Lower lobe of right lung (tissue), 2 donors: ENCODE measurements at regions not wholly inside any gene's neighbourhood (a gene's known extent, or its start where the extent isn't known, plus 50 kb on each side); places are given as distances from the start of the nearest gene placed in this dataset.
A peak's percentile ranks its signal among the peaks of the same experiment; 100 is the strongest.

ENCODE experiments used
- ATAC-seq, 2 donors: fragments of 200-7000 bp; cut with Tn5 transposase; one replicate each; pipeline ENCODE4 v1.9.1; 2020 to 2022; ENCODE audit warnings: mild to moderate bottlenecking in 2 of 2, moderate library complexity in 2 of 2
- DNase-seq: peaks from one replicate; pipeline ENCODE4 v3.0.0-alpha.2; 2020
- H3K27ac ChIP-seq: fragments of 200-600 bp; one replicate; pipeline ENCODE4 v1.8.0; 2022
- H3K27me3 ChIP-seq: fragments of 200-600 bp; one replicate; pipeline ENCODE4 v1.8.0; 2022; ENCODE audit warnings: low read depth
- H3K36me3 ChIP-seq: fragments of 200-600 bp; one replicate; pipeline ENCODE4 v1.8.0; 2022; ENCODE audit warnings: mild to moderate bottlenecking
- H3K4me1 ChIP-seq: fragments of 200-600 bp; one replicate; pipeline ENCODE4 v1.8.0; 2022
- H3K4me3 ChIP-seq: fragments of 200-600 bp; one replicate; pipeline ENCODE4 v1.8.0; 2022; ENCODE audit warnings: mild to moderate bottlenecking
- H3K9me3 ChIP-seq: fragments of 200-600 bp; one replicate; pipeline ENCODE4 v1.8.0; 2022
- CTCF ChIP-seq: fragments of 200-600 bp; IDR thresholded peaks from one replicate; pipeline ENCODE4 v1.8.0; 2022; ENCODE audit warnings: antibody characterized with exemption, mild to moderate bottlenecking
- intact Hi-C: fragments of 100-400 bp; cut with DNase I; formaldehyde crosslinking; loops from one replicate; pipeline ENCODE4 v1.11.0; 2022
- donor health status: DM: no; HTN: yes; CAD: no; lungs with severe emphysema.

DNA sequence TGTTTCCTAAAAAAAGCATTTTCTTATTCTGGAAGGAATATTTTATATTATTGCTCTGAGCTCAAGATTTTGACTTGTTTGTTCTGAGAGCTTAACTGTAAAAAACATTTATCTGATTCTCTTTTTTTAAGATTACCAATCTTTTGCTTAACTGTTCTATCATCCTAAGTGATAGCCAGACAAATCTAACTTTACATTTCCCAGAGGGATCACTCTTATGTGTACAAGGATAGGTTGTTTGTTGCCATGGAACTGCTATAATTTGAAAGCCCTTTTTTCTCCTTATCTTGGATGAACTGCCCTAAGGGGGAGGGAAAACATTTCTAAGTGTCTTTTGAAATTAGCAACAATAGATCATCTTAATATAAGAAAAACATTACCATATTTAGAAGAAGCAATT, 494.7 kb downstream of the TRAM1L1 start:
- H3K9me3 ChIP-seq, result no peaks in the 10 kb centered on the region
- H3K27me3 ChIP-seq, result no peaks in the 10 kb centered on the region
- intact Hi-C loops, result no loop called here
- H3K4me3 ChIP-seq, result no peak overlapping the region
- DNase-seq, result no peak
- no peak for TF ChIP-seq CTCF
- H3K36me3 ChIP-seq, result no peaks in the 10 kb centered on the region
- no peak for ATAC-seq
- no peaks in the 10 kb centered on the region for H3K4me1 ChIP-seq
- H3K27ac ChIP-seq, result no peak overlapping the region

DNA sequence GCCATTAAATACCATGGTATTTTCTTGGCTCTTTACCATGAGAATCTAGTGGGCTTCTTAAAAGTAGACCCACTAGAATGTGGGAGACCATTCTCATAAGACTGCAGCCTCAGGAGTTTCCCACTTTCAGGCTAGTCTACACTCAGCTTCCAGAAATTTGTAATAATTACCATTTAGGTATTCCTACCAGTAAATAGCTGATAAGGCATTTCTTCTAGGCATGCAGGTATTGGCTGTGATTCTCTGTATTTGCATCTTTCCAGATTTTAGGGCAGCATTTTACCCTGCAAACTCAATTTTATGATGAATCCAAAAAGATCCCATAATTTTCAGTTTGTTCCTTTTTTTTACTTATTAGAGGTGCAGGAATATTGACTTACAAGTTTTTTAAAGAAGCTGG, 496.6 kb downstream of the TRAM1L1 start:
- TF ChIP-seq CTCF, result no peak
- H3K4me1 ChIP-seq, result no peaks in the 10 kb centered on the region
- ATAC-seq, result no peak
- H3K9me3 ChIP-seq, result no peaks in the 10 kb centered on the region
- intact Hi-C loops, result no loop called here
- no peak for DNase-seq
- H3K36me3 ChIP-seq, result no peaks in the 10 kb centered on the region
- H3K4me3 ChIP-seq, result no peak overlapping the region
- no peak overlapping the region for H3K27ac ChIP-seq
- no peaks in the 10 kb centered on the region for H3K27me3 ChIP-seq

DNA sequence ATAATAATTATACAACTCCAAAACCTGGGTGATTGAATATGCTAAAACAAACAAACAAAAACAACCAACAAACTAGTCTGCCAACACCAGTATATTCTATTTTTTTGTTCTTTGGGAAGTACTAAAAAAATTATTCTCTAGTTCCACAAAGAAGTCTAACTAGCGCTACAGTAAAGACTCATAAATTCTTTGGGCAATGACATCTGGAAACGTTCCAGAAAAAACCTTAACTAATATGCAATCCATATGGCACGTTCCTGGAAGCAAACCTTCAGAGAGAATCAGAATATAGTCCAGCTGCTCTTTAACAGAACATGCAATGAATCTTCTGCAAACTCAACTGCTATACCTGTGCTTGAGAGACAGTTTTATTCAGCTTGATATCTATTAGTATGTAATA, 500.1 kb downstream of the TRAM1L1 start:
- no peak overlapping the region for H3K4me3 ChIP-seq
- H3K27me3 ChIP-seq, result no peaks in the 10 kb centered on the region
- no peak for TF ChIP-seq CTCF
- H3K36me3 ChIP-seq, result no peaks in the 10 kb centered on the region
- no peaks in the 10 kb centered on the region for H3K4me1 ChIP-seq
- no peaks in the 10 kb centered on the region for H3K9me3 ChIP-seq
- H3K27ac ChIP-seq, result no peak overlapping the region
- intact Hi-C loops, result no loop called here
- DNase-seq (no peak), ATAC-seq (no peak)

- DNase-seq, result no peak
- H3K4me3 ChIP-seq, result no peak overlapping the region
- TF ChIP-seq CTCF, result no peak
- no peak for ATAC-seq
- intact Hi-C loops, result no loop called here
- no peak overlapping the region for H3K27ac ChIP-seq
- H3K36me3 ChIP-seq, result no peaks in the 10 kb centered on the region
- no peaks in the 10 kb centered on the region for H3K9me3 ChIP-seq
- no peaks in the 10 kb centered on the region for H3K27me3 ChIP-seq
- H3K4me1 ChIP-seq, result no peaks in the 10 kb centered on the region
These were observed 508.1 kb downstream of the TRAM1L1 start for GRCh38 chr4:116577321-116577720.

DNA sequence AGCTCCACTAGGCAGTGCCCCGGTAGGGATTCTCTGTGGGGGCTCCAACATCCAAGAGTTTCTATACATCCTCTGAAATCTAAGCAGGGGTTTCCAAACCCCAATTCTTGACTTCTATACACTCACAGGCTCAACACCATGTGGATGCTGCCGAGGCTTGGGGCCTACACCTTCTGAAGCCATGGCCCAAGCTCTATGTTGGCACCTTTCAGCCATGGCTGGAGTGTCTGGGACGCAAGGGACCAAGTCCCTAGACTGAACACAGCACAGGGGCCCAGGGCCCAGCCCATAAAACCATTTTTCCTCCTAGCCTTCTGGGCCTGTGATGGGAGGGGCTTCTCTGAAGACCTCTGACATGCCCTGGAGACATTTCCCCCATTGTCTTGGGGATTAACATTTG, 511.8 kb downstream of the TRAM1L1 start:
- intact Hi-C loops, result no loop called here
- Histone ChIP-seq H3K27ac (no peak overlapping the region), H3K4me3 (no peak overlapping the region), H3K9me3 (no peaks in the 10 kb centered on the region), H3K27me3 (no peaks in the 10 kb centered on the region), H3K4me1 (no peaks in the 10 kb centered on the region), H3K36me3 (no peaks in the 10 kb centered on the region)
- ATAC-seq (no peak), DNase-seq (no peak)
- no peak for TF ChIP-seq CTCF

DNA sequence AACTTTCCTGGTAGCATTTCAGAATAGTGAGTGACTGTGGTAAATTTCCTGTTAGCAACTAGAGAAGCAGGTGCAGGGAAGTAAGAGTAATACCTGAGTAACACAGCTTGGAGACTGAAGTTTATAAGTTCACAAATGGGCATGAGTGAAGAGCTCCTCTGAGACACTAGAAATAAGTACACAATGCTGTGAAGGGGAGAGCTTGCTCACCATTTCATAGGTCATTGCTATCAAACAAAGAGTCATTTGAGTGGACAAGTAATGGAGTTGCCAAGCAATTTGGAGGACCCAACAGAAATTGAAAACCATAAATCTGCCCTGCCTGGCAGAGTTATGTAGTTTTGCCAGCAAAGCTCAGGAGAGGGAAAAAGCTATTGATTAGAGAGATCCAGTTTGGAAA, 523.6 kb downstream of the TRAM1L1 start:
- no peak overlapping the region for H3K27ac ChIP-seq
- peak; percentile 54 to 72 for ATAC-seq
- no peaks in the 10 kb centered on the region for H3K9me3 ChIP-seq
- DNase-seq, result no peak
- TF ChIP-seq CTCF, result no peak
- no peaks in the 10 kb centered on the region for H3K36me3 ChIP-seq
- intact Hi-C loops, result no loop called here
- H3K4me3 ChIP-seq, result no peak overlapping the region
- no peaks in the 10 kb centered on the region for H3K4me1 ChIP-seq
- H3K27me3 ChIP-seq, result no peaks in the 10 kb centered on the region
